ENCODE measurements at regions not wholly inside any gene's neighbourhood (a gene's known extent, or its start where the extent isn't known, plus 50 kb on each side); places are given as distances from the start of the nearest gene placed in this dataset.

DNA sequence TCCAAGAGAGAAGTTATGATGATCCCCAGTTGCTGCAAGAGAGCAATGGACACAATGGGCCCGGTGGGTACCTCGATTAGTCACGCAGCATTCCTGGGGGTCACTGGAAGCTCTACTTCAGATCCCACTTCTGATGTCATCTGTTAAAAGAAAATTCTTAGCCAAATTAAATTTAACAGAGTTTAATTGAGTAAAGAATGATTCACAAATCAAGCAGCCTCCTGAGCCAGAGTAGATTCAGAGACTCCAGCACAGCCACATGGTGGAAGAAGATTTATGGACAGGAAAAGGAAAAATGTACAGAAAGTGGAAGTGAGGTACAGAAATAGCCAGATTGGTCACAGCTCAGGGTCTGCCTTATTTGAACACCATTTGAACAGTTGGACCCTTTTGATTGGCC lies 107.5 kb downstream of the SPTSSA start:
- TF ChIP-seq CTCF (IDR thresholded peaks at IDR 0.05) (no peak), POLR2A (IDR thresholded peaks at IDR 0.05) (no peak)

Measured in right lobe of liver (tissue), 4 donors.